Activated naive CD4-positive, alpha-beta T cell treated with anti-CD3 and anti-CD28 coated beads, Interleukin-2, amount 50 U/mL, for 24 hours (primary cell): ENCODE measurements at regions not wholly inside any gene's neighbourhood (a gene's known extent, or its start where the extent isn't known, plus 50 kb on each side); places are given as distances from the start of the nearest gene placed in this dataset.
"Not testable (repeated sequence)": the region's sequence is repeated elsewhere in the genome, so short reads cannot be mapped to it uniquely, and the experiment has no call there.

ENCODE experiments used
- H3K27ac Mint-ChIP-seq: one replicate; pipeline ENCODE4 v1.8.0; 2021; ENCODE audit warnings: mild to moderate bottlenecking, mixed read lengths
- H3K27me3 Mint-ChIP-seq: one replicate; pipeline ENCODE4 v1.8.0; 2021; ENCODE audit warnings: mixed read lengths
- H3K36me3 Mint-ChIP-seq: one replicate; pipeline ENCODE4 v1.8.0; 2021; ENCODE audit warnings: mixed read lengths
- H3K4me1 Mint-ChIP-seq: one replicate; pipeline ENCODE4 v1.8.0; 2021; ENCODE audit warnings: mixed read lengths
- H3K4me3 Mint-ChIP-seq: one replicate; pipeline ENCODE4 v1.8.0; 2021; ENCODE audit warnings: mild to moderate bottlenecking, mixed read lengths
- H3K9me3 Mint-ChIP-seq: one replicate; pipeline ENCODE4 v1.8.0; 2021; ENCODE audit warnings: mixed read lengths

GRCh38 chr10:3655528-3655927 is 129.5 kb downstream of the KLF6 start:
- H3K4me3 Mint-ChIP-seq, result no peak overlapping the region
- no peaks in the 10 kb centered on the region for H3K9me3 Mint-ChIP-seq
- no peaks in the 10 kb centered on the region for H3K36me3 Mint-ChIP-seq

GRCh38 chr10:3654980-3655379 is 130.0 kb downstream of the KLF6 start:
- Mint-ChIP-seq H3K4me1 (peaks cover 20% of the 10 kb centered on the region), H3K36me3 (no peaks in the 10 kb centered on the region), H3K4me3 (no peak overlapping the region), H3K27ac (peak overlapping the region; percentile 14), H3K27me3 (peaks cover 3% of the 10 kb centered on the region), H3K9me3 (no peaks in the 10 kb centered on the region)

More at GRCh38 chr10:3655528-3655927, 129.5 kb downstream of the KLF6 start:
- H3K27ac Mint-ChIP-seq, result no peak overlapping the region
- peaks cover 20% of the 10 kb centered on the region for H3K4me1 Mint-ChIP-seq
- H3K27me3 Mint-ChIP-seq, result peaks cover 3% of the 10 kb centered on the region

GRCh38 chr10:3654496-3654895 is 130.5 kb downstream of the KLF6 start:
- H3K4me3 Mint-ChIP-seq, result no peak overlapping the region
- H3K36me3 Mint-ChIP-seq, result no peaks in the 10 kb centered on the region
- H3K9me3 Mint-ChIP-seq, result no peaks in the 10 kb centered on the region

GRCh38 chr10:3653303-3653702 is 131.7 kb downstream of the KLF6 start:
- H3K36me3 Mint-ChIP-seq, H3K27ac Mint-ChIP-seq, H3K27me3 Mint-ChIP-seq, H3K9me3 Mint-ChIP-seq: not testable (repeated sequence)
- H3K4me3 Mint-ChIP-seq, result peak overlapping the region; percentile 61
- H3K4me1 Mint-ChIP-seq, result peaks cover 20% of the 10 kb centered on the region

More at GRCh38 chr10:3654496-3654895, 130.5 kb downstream of the KLF6 start:
- Mint-ChIP-seq H3K27ac (no peak overlapping the region), H3K27me3 (peaks cover 3% of the 10 kb centered on the region), H3K4me1 (peaks cover 20% of the 10 kb centered on the region)

GRCh38 chr10:3652886-3653285 is 132.1 kb downstream of the KLF6 start:
- Mint-ChIP-seq H3K36me3 (no peaks in the 10 kb centered on the region), H3K9me3 (no peaks in the 10 kb centered on the region), H3K27ac (no peak overlapping the region), H3K4me1 (peaks cover 20% of the 10 kb centered on the region), H3K27me3 (peaks cover 3% of the 10 kb centered on the region), H3K4me3 (peak overlapping the region; percentile 61)

- Mint-ChIP-seq H3K27ac (no peak overlapping the region), H3K9me3 (no peaks in the 10 kb centered on the region), H3K4me3 (no peak overlapping the region), H3K36me3 (no peaks in the 10 kb centered on the region), H3K4me1 (peaks cover 20% of the 10 kb centered on the region), H3K27me3 (peaks cover 3% of the 10 kb centered on the region)
Measured at GRCh38 chr10:3651969-3652653, 132.9 kb downstream of the KLF6 start.

GRCh38 chr10:3648576-3648975 is 136.4 kb downstream of the KLF6 start:
- H3K36me3 Mint-ChIP-seq, result no peaks in the 10 kb centered on the region
- H3K27me3 Mint-ChIP-seq, result no peaks in the 10 kb centered on the region
- H3K4me3 Mint-ChIP-seq, result no peak overlapping the region
- no peak overlapping the region for H3K27ac Mint-ChIP-seq
- H3K4me1 Mint-ChIP-seq, result peaks cover 9% of the 10 kb centered on the region
- H3K9me3 Mint-ChIP-seq, result no peaks in the 10 kb centered on the region

GRCh38 chr10:3648170-3648569 is 136.8 kb downstream of the KLF6 start:
- no peaks in the 10 kb centered on the region for H3K27me3 Mint-ChIP-seq
- no peak overlapping the region for H3K27ac Mint-ChIP-seq
- H3K4me3 Mint-ChIP-seq, result no peak overlapping the region
- H3K36me3 Mint-ChIP-seq, result no peaks in the 10 kb centered on the region
- H3K9me3 Mint-ChIP-seq, result no peaks in the 10 kb centered on the region
- peaks cover 5% of the 10 kb centered on the region for H3K4me1 Mint-ChIP-seq

- Mint-ChIP-seq H3K36me3 (no peaks in the 10 kb centered on the region), H3K4me3 (no peak overlapping the region), H3K4me1 (no peaks in the 10 kb centered on the region), H3K9me3 (no peaks in the 10 kb centered on the region), H3K27ac (no peak overlapping the region), H3K27me3 (no peaks in the 10 kb centered on the region)
Measured at GRCh38 chr10:3647074-3647473, 137.9 kb downstream of the KLF6 start.

GRCh38 chr10:3645406-3645805 is 139.6 kb downstream of the KLF6 start:
- no peak overlapping the region for H3K4me3 Mint-ChIP-seq
- no peaks in the 10 kb centered on the region for H3K4me1 Mint-ChIP-seq
- H3K36me3 Mint-ChIP-seq, result no peaks in the 10 kb centered on the region
- no peaks in the 10 kb centered on the region for H3K9me3 Mint-ChIP-seq
- H3K27me3 Mint-ChIP-seq, result no peaks in the 10 kb centered on the region
- peak overlapping the region; percentile 63 for H3K27ac Mint-ChIP-seq

GRCh38 chr10:3640816-3641215 is 144.2 kb downstream of the KLF6 start:
- H3K27me3 Mint-ChIP-seq, result no peaks in the 10 kb centered on the region
- no peaks in the 10 kb centered on the region for H3K4me1 Mint-ChIP-seq
- H3K4me3 Mint-ChIP-seq, result no peak overlapping the region
- H3K27ac Mint-ChIP-seq, result no peak overlapping the region
- no peaks in the 10 kb centered on the region for H3K9me3 Mint-ChIP-seq
- no peaks in the 10 kb centered on the region for H3K36me3 Mint-ChIP-seq

- no peak overlapping the region for H3K4me3 Mint-ChIP-seq
- no peak overlapping the region for H3K27ac Mint-ChIP-seq
- H3K4me1 Mint-ChIP-seq, result no peaks in the 10 kb centered on the region
- no peaks in the 10 kb centered on the region for H3K9me3 Mint-ChIP-seq
- H3K27me3 Mint-ChIP-seq, result no peaks in the 10 kb centered on the region
- no peaks in the 10 kb centered on the region for H3K36me3 Mint-ChIP-seq
Measured at GRCh38 chr10:3639546-3639945, 145.5 kb downstream of the KLF6 start.

GRCh38 chr10:3636356-3637181 is 148.4 kb downstream of the KLF6 start:
- H3K36me3 Mint-ChIP-seq, result no peaks in the 10 kb centered on the region
- no peaks in the 10 kb centered on the region for H3K9me3 Mint-ChIP-seq
- H3K27ac Mint-ChIP-seq, result peak overlapping the region; percentile 38
- H3K4me3 Mint-ChIP-seq, result no peak overlapping the region
- no peaks in the 10 kb centered on the region for H3K27me3 Mint-ChIP-seq
- peaks cover 4% of the 10 kb centered on the region for H3K4me1 Mint-ChIP-seq

GRCh38 chr10:3635697-3636096 is 149.3 kb downstream of the KLF6 start:
- H3K27ac Mint-ChIP-seq, result no peak overlapping the region
- H3K9me3 Mint-ChIP-seq, result no peaks in the 10 kb centered on the region

GRCh38 chr10:3635211-3635671 is 149.8 kb downstream of the KLF6 start:
- Mint-ChIP-seq H3K4me3 (no peak overlapping the region), H3K27me3 (no peaks in the 10 kb centered on the region), H3K36me3 (no peaks in the 10 kb centered on the region), H3K27ac (no peak overlapping the region), H3K9me3 (no peaks in the 10 kb centered on the region), H3K4me1 (peaks cover 4% of the 10 kb centered on the region)

More at GRCh38 chr10:3635697-3636096, 149.3 kb downstream of the KLF6 start:
- Mint-ChIP-seq H3K36me3 (no peaks in the 10 kb centered on the region), H3K27me3 (no peaks in the 10 kb centered on the region), H3K4me1 (peaks cover 4% of the 10 kb centered on the region), H3K4me3 (no peak overlapping the region)

- H3K4me3 Mint-ChIP-seq, H3K4me1 Mint-ChIP-seq, H3K9me3 Mint-ChIP-seq, H3K27ac Mint-ChIP-seq, H3K36me3 Mint-ChIP-seq, H3K27me3 Mint-ChIP-seq: not testable (repeated sequence)
Measured at GRCh38 chr10:3634646-3635045, 150.4 kb downstream of the KLF6 start.
